COR-L47 (cell line): ENCODE measurements at regions not wholly inside any gene's neighbourhood (a gene's known extent, or its start where the extent isn't known, plus 50 kb on each side); places are given as distances from the start of the nearest gene placed in this dataset.

ENCODE experiments used
- DNase-seq: peaks from one replicate; lab custom pipeline; 2025; lab: John Stamatoyannopoulos, UW

DNA sequence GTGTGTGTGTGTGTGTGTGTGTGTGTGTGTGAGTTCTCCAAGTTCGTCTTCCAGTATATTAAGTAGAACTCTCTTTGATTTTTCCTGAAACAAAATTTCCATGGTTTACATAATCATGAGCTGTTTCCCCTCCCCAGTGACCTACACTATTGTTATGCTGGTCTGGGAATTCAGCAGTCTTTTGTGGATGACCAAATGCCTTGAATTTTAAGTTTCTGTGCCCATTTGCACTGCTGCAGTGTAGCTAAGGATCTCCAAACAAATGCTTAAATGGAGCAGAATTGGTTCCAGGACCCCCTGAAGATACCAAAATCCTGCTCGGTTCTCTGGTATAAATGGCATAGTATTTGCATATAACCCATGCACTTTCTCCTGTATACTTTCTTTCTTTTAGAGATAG is 77.2 kb upstream of the SLC34A2 start:
- no peak for DNase-seq

DNA sequence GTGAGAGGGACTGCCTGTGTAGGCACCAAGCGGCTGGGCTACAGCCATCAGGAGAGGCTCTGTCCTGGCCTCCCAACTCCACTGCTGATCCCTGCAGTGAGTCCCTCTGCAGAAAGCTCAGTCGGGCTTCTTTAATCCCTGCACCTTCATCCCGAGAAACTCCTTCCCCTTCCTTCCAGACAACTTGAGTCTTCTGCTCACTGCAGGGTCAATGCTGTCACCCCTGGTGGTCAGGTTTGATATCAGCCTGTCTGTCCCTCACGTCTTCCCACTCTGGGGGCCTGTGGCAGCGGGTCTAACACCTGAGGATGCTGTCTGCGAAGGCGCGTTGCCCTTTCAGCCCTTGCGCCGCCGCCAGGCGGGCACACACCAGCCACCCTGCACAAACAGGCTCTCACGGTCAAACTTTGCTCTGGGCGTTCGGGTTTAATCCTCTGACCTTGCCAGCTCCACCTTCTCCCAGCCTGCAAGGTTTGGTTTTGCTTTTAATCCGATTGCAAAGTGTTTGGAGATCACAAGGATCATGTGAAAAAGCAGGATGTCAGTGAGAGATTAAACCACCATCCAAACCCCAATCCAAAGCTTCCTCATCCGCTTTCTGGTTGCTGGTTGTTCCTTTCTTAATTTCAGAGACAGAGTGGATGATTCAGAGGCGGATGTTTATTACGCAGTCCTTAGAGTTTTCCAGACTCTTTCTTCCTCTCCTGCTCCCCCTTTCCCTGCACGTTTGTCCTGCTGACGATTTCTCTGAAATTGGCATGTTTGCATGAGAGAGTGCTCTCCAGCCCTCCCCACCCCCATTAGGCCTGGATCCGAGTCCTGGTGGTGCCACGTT is 74.8 kb upstream of the SLC34A2 start:
- no peak for DNase-seq

DNA sequence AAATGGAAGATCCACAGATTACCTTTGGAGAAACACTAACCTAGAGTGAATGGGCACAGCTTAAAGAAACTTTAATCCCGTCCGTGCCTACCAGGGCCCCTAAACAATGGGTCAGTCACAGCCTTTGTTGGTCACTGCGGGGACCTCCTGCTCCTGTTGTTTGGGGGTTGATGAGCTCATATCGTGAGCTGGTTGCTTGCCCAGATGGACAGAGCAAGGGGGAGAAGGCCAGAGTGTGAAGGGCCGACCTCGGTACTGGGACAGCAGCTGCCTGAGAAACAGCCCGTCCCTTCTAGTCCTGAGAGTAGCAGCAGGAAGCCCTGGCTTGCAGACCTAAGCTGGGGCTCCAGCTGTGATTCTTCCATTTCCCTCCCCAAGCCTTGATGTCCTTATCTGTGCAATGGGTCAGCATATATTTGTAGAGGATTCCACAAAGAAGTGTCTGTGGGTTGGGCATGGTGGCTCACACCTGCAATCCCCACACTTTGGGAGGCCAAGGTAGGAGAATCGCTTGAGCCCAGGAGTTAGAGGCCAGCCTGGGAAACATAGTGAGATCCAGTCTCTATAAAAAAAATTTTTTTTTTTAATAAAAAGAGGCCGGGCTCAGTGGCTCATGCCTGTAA is 69.6 kb upstream of the SLC34A2 start:
- no peak for DNase-seq

DNA sequence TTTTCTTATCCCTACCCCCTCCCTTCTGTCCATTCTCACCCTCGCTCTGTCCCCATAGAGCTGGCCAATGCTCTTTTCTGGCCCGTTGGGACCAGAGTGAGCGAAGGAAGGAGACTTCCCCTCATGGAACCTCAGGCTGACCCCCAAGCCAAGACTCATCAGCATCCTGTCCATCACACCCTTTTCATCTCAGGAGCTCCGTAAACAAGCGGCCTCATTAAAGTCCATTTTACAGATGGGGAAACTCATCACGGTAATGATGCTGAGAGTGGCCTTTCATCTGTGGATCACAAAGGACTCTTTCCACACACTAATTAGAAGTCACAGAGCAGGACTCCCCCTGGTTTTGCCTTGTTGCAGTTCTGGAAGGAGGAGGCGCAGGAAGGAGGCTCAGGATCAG is 67.4 kb upstream of the SLC34A2 start:
- DNase-seq: no peak

DNA sequence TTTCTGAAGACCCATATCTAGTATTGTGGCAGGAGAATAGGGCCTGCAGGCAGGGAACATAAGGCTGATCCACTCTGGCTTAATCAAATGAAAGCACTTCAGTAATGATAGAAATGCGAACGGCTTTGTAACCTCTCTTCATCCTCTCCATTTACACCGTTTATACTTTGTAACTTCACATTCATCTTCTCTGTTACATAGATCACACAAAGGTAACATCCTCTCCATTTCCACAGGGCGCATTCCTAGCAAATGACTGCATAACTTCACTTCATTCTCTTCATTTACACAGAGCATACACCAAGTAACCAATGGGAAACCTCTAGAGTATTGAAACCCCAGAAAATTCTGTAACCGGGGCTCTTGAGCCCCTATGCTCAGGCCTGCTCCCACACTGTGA is 65.5 kb upstream of the SLC34A2 start:
- no peak for DNase-seq

DNA sequence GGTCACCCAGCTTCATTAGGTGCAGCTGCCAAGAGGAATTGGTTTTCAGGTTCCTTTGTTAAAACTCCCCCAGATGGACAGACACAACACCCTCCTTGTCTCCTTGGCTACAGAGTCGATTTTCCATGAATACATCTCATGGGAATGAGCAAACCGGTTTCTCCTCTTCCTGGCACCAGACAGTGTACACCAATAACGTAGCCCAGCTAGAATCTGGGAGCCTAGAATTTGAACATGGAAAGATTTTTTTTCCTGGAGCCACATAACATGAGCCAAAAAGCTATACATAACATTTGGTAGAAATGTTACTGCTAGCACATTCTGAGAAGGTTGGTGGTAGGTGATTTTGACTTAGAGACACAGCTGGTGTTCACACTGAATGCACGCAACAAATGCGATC is 62.9 kb upstream of the SLC34A2 start:
- DNase-seq: no peak
